OCI-LY3 (cell line): ENCODE measurements at regions not wholly inside any gene's neighbourhood (a gene's known extent, or its start where the extent isn't known, plus 50 kb on each side); places are given as distances from the start of the nearest gene placed in this dataset.

ENCODE experiments used
- EZH2phosphoT487 ChIP-seq: fragments of 200-600 bp; shearing (Covaris generic); IDR thresholded peaks from 2 replicates; pipeline ENCODE4 v1.6.1; 2018; ENCODE audit warnings: antibody characterized with exemption, mixed run types, low read depth
- TF ChIP-seq, protein P1 (sequence below): fragments of 200-600, 300-600 bp; sonication (generic); IDR thresholded peaks from 2 replicates; pipeline ENCODE4 v1.5.1; 2014; ENCODE audit warnings: antibody characterized with exemption, low read length, low read depth

GRCh38 chrX:92224406-92224805 is 445.2 kb downstream of the PCDH11X start:
- TF ChIP-seq, protein P1, sequence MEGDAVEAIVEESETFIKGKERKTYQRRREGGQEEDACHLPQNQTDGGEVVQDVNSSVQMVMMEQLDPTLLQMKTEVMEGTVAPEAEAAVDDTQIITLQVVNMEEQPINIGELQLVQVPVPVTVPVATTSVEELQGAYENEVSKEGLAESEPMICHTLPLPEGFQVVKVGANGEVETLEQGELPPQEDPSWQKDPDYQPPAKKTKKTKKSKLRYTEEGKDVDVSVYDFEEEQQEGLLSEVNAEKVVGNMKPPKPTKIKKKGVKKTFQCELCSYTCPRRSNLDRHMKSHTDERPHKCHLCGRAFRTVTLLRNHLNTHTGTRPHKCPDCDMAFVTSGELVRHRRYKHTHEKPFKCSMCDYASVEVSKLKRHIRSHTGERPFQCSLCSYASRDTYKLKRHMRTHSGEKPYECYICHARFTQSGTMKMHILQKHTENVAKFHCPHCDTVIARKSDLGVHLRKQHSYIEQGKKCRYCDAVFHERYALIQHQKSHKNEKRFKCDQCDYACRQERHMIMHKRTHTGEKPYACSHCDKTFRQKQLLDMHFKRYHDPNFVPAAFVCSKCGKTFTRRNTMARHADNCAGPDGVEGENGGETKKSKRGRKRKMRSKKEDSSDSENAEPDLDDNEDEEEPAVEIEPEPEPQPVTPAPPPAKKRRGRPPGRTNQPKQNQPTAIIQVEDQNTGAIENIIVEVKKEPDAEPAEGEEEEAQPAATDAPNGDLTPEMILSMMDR = no peak
- no peak for TF ChIP-seq EZH2phosphoT487
